H1 (cell line): ENCODE measurements at regions not wholly inside any gene's neighbourhood (a gene's known extent, or its start where the extent isn't known, plus 50 kb on each side); places are given as distances from the start of the nearest gene placed in this dataset.
A peak's percentile ranks its signal among the peaks of the same experiment; 100 is the strongest.

Source experiments
- CTCF ChIA-PET: fragments of 300-600 bp; sonication (Branson Sonifier 250); formaldehyde crosslinking; loops from one replicate; lab custom pipeline; 2021; ENCODE audit not compliant: partially characterized antibody; lab: Charles Lee
- POLR2A ChIA-PET: fragments of 300-600 bp; sonication (Branson Sonifier 250); formaldehyde crosslinking; loops from one replicate; lab custom pipeline; 2021; ENCODE audit warnings: inconsistent platforms; ENCODE audit not compliant: partially characterized antibody; lab: Charles Lee
- DNase-seq, 2 experiments: peaks; one replicate each; pipeline versions ENCODE4 v3.0.0 to v3.0.0-alpha.2; 2010 to 2022; ENCODE audit warnings: low spot score in 2 of 2, low read depth in 1 of 2, mixed read lengths in 1 of 2
- FAIRE-seq: peaks from 2 replicates; lab custom pipeline; 2011; peaks lifted over from hg19 to GRCh38; lab: Jason Lieb, UNC
- H2AFZ ChIP-seq: 2 replicates; pipeline ENCODE4 v1.8.1; 2012; ENCODE audit warnings: low read length, inconsistent platforms
- H2AK5ac ChIP-seq: 2 replicates; pipeline ENCODE4 v1.6.1; 2013; ENCODE audit warnings: low read depth, low read length
- H2BK120ac ChIP-seq: replicated peaks from 2 replicates; pipeline ENCODE3; 2013; ENCODE audit warnings: low read depth, low read length, inconsistent platforms
- H2BK12ac ChIP-seq: 2 replicates; pipeline ENCODE4 v1.6.1; 2013; ENCODE audit warnings: low read depth, low read length
- H2BK15ac ChIP-seq: 2 replicates; pipeline ENCODE4 v1.6.1; 2013; ENCODE audit warnings: low read length
- H2BK20ac ChIP-seq: 2 replicates; pipeline ENCODE4 v1.6.1; 2013; ENCODE audit warnings: low read length
- H2BK5ac ChIP-seq: 2 replicates; pipeline ENCODE4 v1.6.1; 2013; ENCODE audit warnings: low read depth, low read length
- H3K14ac ChIP-seq: 2 replicates; pipeline ENCODE4 v1.6.1; 2013; ENCODE audit warnings: inconsistent platforms; ENCODE audit not compliant: insufficient read length
- H3K18ac ChIP-seq: 2 replicates; pipeline ENCODE4 v1.6.1; 2013; ENCODE audit warnings: low read length; ENCODE audit errors: extremely low read depth
- H3K23ac ChIP-seq: 2 replicates; pipeline ENCODE4 v1.6.1; 2013; ENCODE audit warnings: inconsistent platforms; ENCODE audit not compliant: insufficient read length
- H3K23me2 ChIP-seq: 2 replicates; pipeline ENCODE4 v1.6.1; 2013; ENCODE audit warnings: low read depth, low read length
- H3K27ac ChIP-seq: 2 replicates; pipeline ENCODE4 v1.6.1; 2011; ENCODE audit warnings: low read depth, low read length, inconsistent platforms
- H3K27me3 ChIP-seq, 4 experiments: replicated peaks in 1 of 4; 1 replicate in 1 of 4; 2 replicates in 3 of 4; pipeline versions ENCODE4 v1.6.1 to v1.8.1; 2011 to 2013; ENCODE audit warnings: low read length in 3 of 4, mild to moderate bottlenecking in 3 of 4, inconsistent platforms in 2 of 4, mixed read lengths in 2 of 4, moderate library complexity in 1 of 4; ENCODE audit not compliant: control insufficient read depth in 3 of 4, insufficient read depth in 3 of 4; ENCODE audit errors: extremely low read depth in 1 of 4
- H3K36me3 ChIP-seq, 4 experiments: 2 replicates each; pipeline versions ENCODE4 v1.6.1 to v1.8.1; 2011 to 2013; ENCODE audit warnings: mild to moderate bottlenecking in 4 of 4, low read length in 3 of 4, moderate library complexity in 2 of 4, control low read depth in 1 of 4, inconsistent platforms in 1 of 4; ENCODE audit not compliant: insufficient read depth in 4 of 4, control insufficient read depth in 2 of 4
- H3K4ac ChIP-seq: replicated peaks from 2 replicates; pipeline ENCODE3; 2013; ENCODE audit warnings: low read length, low read depth, mixed read lengths, inconsistent platforms; ENCODE audit not compliant: insufficient read length
- H3K4me1 ChIP-seq, 4 experiments: replicated peaks in 1 of 4; 1 replicate in 1 of 4; 2 replicates in 3 of 4; pipeline versions ENCODE4 v1.6.1 to v1.8.1; 2011 to 2013; ENCODE audit warnings: low read length in 3 of 4, inconsistent platforms in 2 of 4, mixed read lengths in 1 of 4; ENCODE audit not compliant: insufficient read depth in 4 of 4, control insufficient read depth in 3 of 4
- H3K4me2 ChIP-seq, 2 experiments: 2 replicates each; pipeline versions ENCODE4 v1.6.1 to v1.8.1; 2011 to 2013; ENCODE audit warnings: low read depth in 2 of 2, low read length in 2 of 2, control low read depth in 1 of 2, inconsistent platforms in 1 of 2, mild to moderate bottlenecking in 1 of 2; ENCODE audit not compliant: insufficient read depth in 1 of 2
- H3K4me3 ChIP-seq, 4 experiments: fragments of 200-600, 300-600 bp in 1 of 4; sonication (generic), shearing (Covaris generic), sonication (Bioruptor Twin) in 1 of 4; 2 replicates each; pipeline versions ENCODE4 v1.5.1 to v1.8.1; 2011 to 2016; ENCODE audit warnings: low read length in 4 of 4, low read depth in 3 of 4, control low read depth in 2 of 4, inconsistent platforms in 2 of 4, mild to moderate bottlenecking in 2 of 4, mixed read lengths in 1 of 4, moderate library complexity in 1 of 4; ENCODE audit not compliant: insufficient read depth in 2 of 4; ENCODE audit errors: extremely low read depth in 1 of 4
- H3K56ac ChIP-seq: replicated peaks from 2 replicates; pipeline ENCODE3; 2013; ENCODE audit warnings: low read depth, mild to moderate bottlenecking, mixed read lengths, low read length, inconsistent platforms; ENCODE audit not compliant: insufficient read length
- H3K79me1 ChIP-seq: 2 replicates; pipeline ENCODE4 v1.6.1; 2013; ENCODE audit warnings: low read depth, low read length, control low read depth
- H3K79me2 ChIP-seq, 2 experiments: 2 replicates each; pipeline versions ENCODE4 v1.6.1 to v1.8.1; 2012 to 2013; ENCODE audit warnings: low read length in 2 of 2, mild to moderate bottlenecking in 2 of 2, inconsistent platforms in 1 of 2; ENCODE audit not compliant: insufficient read depth in 2 of 2, control insufficient read depth in 1 of 2
- H3K9ac ChIP-seq, 4 experiments: replicated peaks in 1 of 4; 1 replicate in 1 of 4; 2 replicates in 3 of 4; pipeline versions ENCODE4 v1.6.1 to v1.8.1; 2011 to 2013; ENCODE audit warnings: low read depth in 3 of 4, low read length in 3 of 4, control low read depth in 2 of 4, mild to moderate bottlenecking in 2 of 4, moderate library complexity in 2 of 4, inconsistent platforms in 1 of 4; ENCODE audit errors: extremely low read depth in 1 of 4
- H3K9me3 ChIP-seq, 2 experiments: 2 replicates each; pipeline versions ENCODE4 v1.6.1 to v1.8.1; 2012 to 2013; ENCODE audit warnings: mild to moderate bottlenecking in 2 of 2, moderate library complexity in 2 of 2, control low read depth in 1 of 2, inconsistent platforms in 1 of 2, low read depth in 1 of 2, low read length in 1 of 2, mixed read lengths in 1 of 2; ENCODE audit not compliant: insufficient read depth in 2 of 2
- H4K20me1 ChIP-seq, 2 experiments: replicated peaks in 1 of 2; 2 replicates each; pipeline versions ENCODE3 to v1.8.1; 2011 to 2013; ENCODE audit warnings: inconsistent platforms in 2 of 2, low read length in 2 of 2, mild to moderate bottlenecking in 1 of 2; ENCODE audit not compliant: insufficient read depth in 2 of 2, control insufficient read depth in 1 of 2
- H4K5ac ChIP-seq: 2 replicates; pipeline ENCODE4 v1.6.1; 2013; ENCODE audit warnings: low read length, low read depth, mixed read lengths, inconsistent platforms; ENCODE audit not compliant: insufficient read length
- H4K8ac ChIP-seq: 2 replicates; pipeline ENCODE4 v1.8.0; 2013; ENCODE audit warnings: mild to moderate bottlenecking, moderate library complexity, low read length, inconsistent platforms; ENCODE audit not compliant: insufficient read depth; ENCODE audit errors: extremely low read depth
- H4K91ac ChIP-seq: replicated peaks from 2 replicates; pipeline ENCODE3; 2013; ENCODE audit warnings: low read length, mixed read lengths, inconsistent platforms; ENCODE audit not compliant: insufficient read length
- ASH2L ChIP-seq: fragments of 200-600, 300-600 bp; sonication (generic); IDR thresholded peaks from one replicate; pipeline ENCODE4 v1.7.1; 2017; ENCODE audit warnings: low read length
- E2F6 ChIP-seq: IDR thresholded peaks from 2 replicates; pipeline ENCODE4 v1.6.1; 2012; ENCODE audit warnings: inconsistent platforms
- EGR1 ChIP-seq: IDR thresholded peaks from 2 replicates; pipeline ENCODE4 v1.6.1; 2011; ENCODE audit warnings: low read depth, low read length, borderline replicate concordance
- EP300 ChIP-seq, 2 experiments: IDR thresholded peaks; 1 replicate in 1 of 2; 2 replicates in 1 of 2; pipeline ENCODE4 v1.6.1; 2011 to 2012; ENCODE audit warnings: low read depth in 2 of 2, low read length in 2 of 2, mild to moderate bottlenecking in 2 of 2, borderline replicate concordance in 1 of 2, inconsistent platforms in 1 of 2, moderate library complexity in 1 of 2
- FOSL1 ChIP-seq: IDR thresholded peaks from 2 replicates; pipeline ENCODE4 v1.6.1; 2011; ENCODE audit warnings: mild to moderate bottlenecking, low read depth, low read length, moderate library complexity; ENCODE audit not compliant: insufficient read depth
- GABPA ChIP-seq: IDR thresholded peaks from 2 replicates; pipeline ENCODE4 v1.6.1; 2011; ENCODE audit warnings: mild to moderate bottlenecking, low read length, moderate library complexity, borderline replicate concordance; ENCODE audit not compliant: insufficient read depth
- KDM1A ChIP-seq: fragments of 200-600, 300-600 bp; sonication (generic); IDR thresholded peaks from 2 replicates; pipeline ENCODE4 v1.7.1; 2016; ENCODE audit warnings: mild to moderate bottlenecking, low read length, borderline replicate concordance
- NANOG ChIP-seq: IDR thresholded peaks from 2 replicates; pipeline ENCODE4 v1.6.1; 2011; ENCODE audit warnings: low read length, low read depth, mild to moderate bottlenecking, inconsistent platforms; ENCODE audit not compliant: insufficient read depth, poor library complexity, severe bottlenecking
- NRF1 ChIP-seq: IDR thresholded peaks from 2 replicates; pipeline ENCODE4 v1.6.1; 2011; ENCODE audit warnings: mild to moderate bottlenecking, low read depth, low read length, improper control_type of control experiment
- PHF8 ChIP-seq: fragments of 200-600 bp; sonication (generic); conservative IDR thresholded peaks from 2 replicates; pipeline ENCODE4 v1.7.1; 2012; ENCODE audit warnings: low read depth, mild to moderate bottlenecking, inconsistent platforms, low read length, moderate library complexity
- POLR2AphosphoS5 ChIP-seq: IDR thresholded peaks from 2 replicates; pipeline ENCODE4 v1.6.1; 2011; ENCODE audit warnings: low read depth, low read length
- SP4 ChIP-seq: IDR thresholded peaks from 2 replicates; pipeline ENCODE4 v1.6.1; 2012; ENCODE audit warnings: low read length, inconsistent platforms
- TAF7 ChIP-seq: optimal IDR thresholded peaks from 2 replicates; pipeline ENCODE3; 2011; ENCODE audit warnings: low read depth, mild to moderate bottlenecking, inconsistent platforms, low read length, moderate library complexity, borderline replicate concordance
- TEAD4 ChIP-seq: IDR thresholded peaks from 2 replicates; pipeline ENCODE4 v1.6.1; 2012; ENCODE audit warnings: low read depth, low read length, inconsistent platforms, mixed read lengths
- WGBS, 2 experiments: shearing (Covaris generic) in 1 of 2; methylation state at CpG; one replicate each; pipeline versions ENCODE4 v1.1.6 to v1.1.7; 2013 to 2015; ENCODE audit warnings: low lambda C conversion rate in 2 of 2, mixed read lengths in 2 of 2, inconsistent platforms in 1 of 2, low coverage in 1 of 2, missing lambda C conversion rate in 1 of 2; ENCODE audit not compliant: insufficient replicate concordance in 2 of 2, insufficient coverage in 1 of 2, insufficient read length in 1 of 2; ENCODE audit errors: extremely low coverage in 1 of 2, missing lambda C conversion rate in 1 of 2; 5-methylcytosine and 5-hydroxymethylcytosine counted together

DNA sequence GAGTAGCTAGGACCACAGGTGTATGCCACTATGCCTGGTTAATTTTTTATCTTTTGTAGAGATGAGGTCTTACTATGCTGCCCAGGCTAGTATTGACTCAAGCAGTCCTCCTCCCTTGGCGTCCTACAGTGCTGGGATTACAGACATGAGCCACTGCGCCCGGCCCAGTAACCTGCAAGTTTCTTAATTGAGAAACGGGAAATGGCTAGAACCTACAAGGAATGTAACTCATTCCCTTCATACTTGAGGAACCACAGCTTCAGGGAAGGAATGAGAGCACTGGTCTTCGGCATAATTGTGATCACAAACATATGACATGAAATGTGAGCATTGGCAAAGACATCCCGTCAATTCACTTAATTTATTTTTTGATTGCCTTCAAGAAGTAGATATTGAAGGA is 157.0 kb downstream of the KLF5 start:
- Histone ChIP-seq H3K4me1 (no peaks in the 10 kb centered on the region), H3K4ac (no peak overlapping the region), H3K18ac (no peak overlapping the region), H3K9ac (no peak overlapping the region), H2AK5ac (no peak overlapping the region), H2BK5ac (no peak overlapping the region), H2BK12ac (0 out of 2 replicates have a peak overlapping the region, but pooled peaks have one; percentile 39), H2AFZ (no peak overlapping the region), H3K79me1 (no peaks in the 10 kb centered on the region), H2BK20ac (no peak overlapping the region), H4K5ac (no peak overlapping the region), H2BK120ac (no peak overlapping the region), H3K9me3 (no peaks in the 10 kb centered on the region), H2BK15ac (no peak overlapping the region), H4K91ac (no peak overlapping the region), H3K36me3 (no peaks in the 10 kb centered on the region), H3K23me2 (no peaks in the 10 kb centered on the region), H3K4me2 (no peak overlapping the region), H3K56ac (no peak overlapping the region), H3K27me3 (no peaks in the 10 kb centered on the region), H3K27ac (no peak overlapping the region), H3K79me2 (no peaks in the 10 kb centered on the region), H4K20me1 (no peaks in the 10 kb centered on the region), H3K4me3 (no peak overlapping the region), H3K23ac (no peak overlapping the region), H3K14ac (no peak overlapping the region), H4K8ac (no peak overlapping the region)
- 95% methylated on average over 6 of the region's 6 CpGs; no CpG with 5 or more reads in 1 of the 2 experiments for WGBS, 2 experiments
- DNase-seq (no peak), FAIRE-seq (no peak)
- ChIA-PET POLR2A (no interaction called here), CTCF (no interaction called here)
- TF ChIP-seq NANOG (no peak), KDM1A (no peak), GABPA (no peak), POLR2AphosphoS5 (no peak), TEAD4 (no peak), FOSL1 (no peak), EP300 (IDR thresholded peaks at IDR 0.05; ENCODE audit: borderline replicate concordance in 1 of 2, low read depth in 2 of 2, low read length in 2 of 2) (no peak), EGR1 (no peak), NRF1 (no peak), PHF8 (no peak), ASH2L (no peak), SP4 (no peak), TAF7 (no peak), E2F6 (no peak)
